CD4-positive, alpha-beta T cell treated with Interleukin-2 at 100 ng/mL for 4 hours (primary cell): ENCODE measurements at regions not wholly inside any gene's neighbourhood (a gene's known extent, or its start where the extent isn't known, plus 50 kb on each side); places are given as distances from the start of the nearest gene placed in this dataset.

Experiments
- DNase-seq: peaks from one replicate; pipeline ENCODE4 v3.0.0-alpha.2; 2020; ENCODE audit warnings: low spot score

- no peak for DNase-seq
Observed at GRCh38 chr2:118738524-118739308, 108.7 kb downstream of the EN1 start.

GRCh38 chr2:118738106-118738505 lies 109.3 kb downstream of the EN1 start:
- no peak for DNase-seq

GRCh38 chr2:118737684-118738083 lies 109.8 kb downstream of the EN1 start:
- no peak for DNase-seq

- no peak for DNase-seq
Observed at GRCh38 chr2:118732432-118732831, 115.0 kb downstream of the EN1 start.

GRCh38 chr2:118731413-118731812 lies 116.0 kb downstream of the EN1 start:
- no peak for DNase-seq

GRCh38 chr2:118730405-118730804 lies 117.0 kb downstream of the EN1 start:
- no peak for DNase-seq

- DNase-seq, result no peak
Observed at GRCh38 chr2:118729760-118730159, 117.7 kb downstream of the EN1 start.

- DNase-seq, result no peak
Observed at GRCh38 chr2:118728984-118729383, 118.5 kb downstream of the EN1 start.

GRCh38 chr2:118726821-118727220 lies 120.6 kb downstream of the EN1 start:
- DNase-seq, result no peak

GRCh38 chr2:118723394-118723793 lies 124.1 kb downstream of the EN1 start:
- no peak for DNase-seq

- no peak for DNase-seq
Observed at GRCh38 chr2:118722976-118723375, 124.5 kb downstream of the EN1 start.

GRCh38 chr2:118721817-118722551 lies 125.5 kb downstream of the EN1 start:
- no peak for DNase-seq

- no peak for DNase-seq
Observed at GRCh38 chr2:118720866-118721265, 126.6 kb downstream of the EN1 start.

- no peak for DNase-seq
Observed at GRCh38 chr2:118718921-118719320, 128.5 kb downstream of the EN1 start.

GRCh38 chr2:118716102-118716501 lies 131.3 kb downstream of the EN1 start:
- DNase-seq, result no peak

- no peak for DNase-seq
Observed at GRCh38 chr2:118714118-118714517, 133.3 kb downstream of the EN1 start.

GRCh38 chr2:118711603-118712002 lies 135.8 kb downstream of the EN1 start:
- no peak for DNase-seq

GRCh38 chr2:118710481-118710880 lies 137.0 kb downstream of the EN1 start:
- no peak for DNase-seq

- no peak for DNase-seq
Observed at GRCh38 chr2:118709786-118710185, 137.7 kb downstream of the EN1 start.

GRCh38 chr2:118706844-118707243 lies 140.6 kb downstream of the EN1 start:
- DNase-seq, result no peak

GRCh38 chr2:118706371-118706770 lies 141.1 kb downstream of the EN1 start:
- no peak for DNase-seq

GRCh38 chr2:118705032-118705431 lies 142.4 kb downstream of the EN1 start:
- DNase-seq, result no peak

- no peak for DNase-seq
Observed at GRCh38 chr2:118699447-118700175, 147.8 kb downstream of the EN1 start.
